A549 (cell line): ENCODE measurements at regions not wholly inside any gene's neighbourhood (a gene's known extent, or its start where the extent isn't known, plus 50 kb on each side); places are given as distances from the start of the nearest gene placed in this dataset.

Experiments used
- CEBPB ChIP-seq, 2 experiments: fragments of >200 bp in 1 of 2; sonication (Bioruptor Twin) in 1 of 2; formaldehyde crosslinking in 1 of 2; IDR thresholded peaks; 2 replicates each; pipeline ENCODE4 v1.6.1; 2012 to 2016
- CTCF ChIP-seq: fragments of >200 bp; sonication (Bioruptor Twin); formaldehyde crosslinking; IDR thresholded peaks from 3 replicates; pipeline ENCODE4 v1.5.1; 2016
- EP300 ChIP-seq, 2 experiments: fragments of >200 bp; sonication (Bioruptor Twin); formaldehyde crosslinking; IDR thresholded peaks; 2 replicates in 1 of 2; 3 replicates in 1 of 2; pipeline ENCODE4 v1.6.1; 2016 to 2017
- JUN ChIP-seq, 2 experiments: fragments of >200 bp; sonication (Bioruptor Twin); formaldehyde crosslinking; IDR thresholded peaks; 2 replicates in 1 of 2; 3 replicates in 1 of 2; pipeline ENCODE4 v1.6.1; 2016 to 2017
- MAX ChIP-seq: IDR thresholded peaks from 2 replicates; pipeline ENCODE4 v1.6.1; 2012
- POLR2A ChIP-seq: IDR thresholded peaks from 2 replicates; pipeline ENCODE4 v1.6.1; 2012; ENCODE audit warnings: mild to moderate bottlenecking, low read length
- RFX5 ChIP-seq: fragments of 450-650 bp; IDR thresholded peaks from 2 replicates; pipeline ENCODE4 v1.7.1; 2014; ENCODE audit warnings: antibody characterized with exemption, mild to moderate bottlenecking, moderate library complexity
- SMC3 ChIP-seq: fragments of >200 bp; sonication (Bioruptor Twin); formaldehyde crosslinking; IDR thresholded peaks from 3 replicates; pipeline ENCODE4 v1.6.1; 2018; ENCODE audit warnings: inconsistent platforms
- USF2 ChIP-seq: fragments of 450-650 bp; IDR thresholded peaks from 2 replicates; pipeline ENCODE4 v1.6.1; 2014; ENCODE audit warnings: antibody characterized with exemption
- ZNF302 ChIP-seq: fragments of 250-450 bp; sonication (Bioruptor Pico); IDR thresholded peaks from 2 replicates; pipeline ENCODE4 v1.9.0; 2021; ENCODE audit warnings: inconsistent platforms, mild to moderate bottlenecking, moderate library complexity

- TF ChIP-seq SMC3 (no peak), CEBPB (IDR thresholded peaks at IDR 0.05) (no peak), JUN (IDR thresholded peaks at IDR 0.05) (no peak), USF2 (no peak), CTCF (no peak), EP300 (IDR thresholded peaks at IDR 0.05) (no peak), POLR2A (no peak), MAX (no peak), RFX5 (no peak), ZNF302 (no peak)
Measured at GRCh38 chr12:97977870-97978405, 515.3 kb downstream of the RMST start.
